Aorta (tissue), 5 donors: ENCODE measurements at regions not wholly inside any gene's neighbourhood (a gene's known extent, or its start where the extent isn't known, plus 50 kb on each side); places are given as distances from the start of the nearest gene placed in this dataset.

ENCODE experiments used
- ATAC-seq: fragments of 200-7000 bp; cut with Tn5 transposase; one replicate; pipeline ENCODE4 v1.9.1; 2022; ENCODE audit warnings: moderate library complexity; ENCODE audit not compliant: low FRiP score
- DNase-seq, 2 donors: peaks; one replicate each; pipeline ENCODE4 v3.0.0-alpha.2; 2020
- H3K27ac ChIP-seq, 2 donors: one replicate each; pipeline ENCODE4 v1.5.1; 2013; ENCODE audit warnings: low read length in 2 of 2, mild to moderate bottlenecking in 2 of 2, moderate library complexity in 2 of 2, control low read depth in 1 of 2, inconsistent platforms in 1 of 2, low read depth in 1 of 2
- H3K27me3 ChIP-seq, 2 donors: one replicate each; pipeline ENCODE4 v1.6.1; 2013; ENCODE audit warnings: control low read depth in 1 of 2, low read length in 1 of 2, mild to moderate bottlenecking in 1 of 2, moderate library complexity in 1 of 2; ENCODE audit not compliant: insufficient read depth in 2 of 2, control insufficient read depth in 1 of 2
- H3K36me3 ChIP-seq, 2 donors: one replicate each; pipeline ENCODE4 v1.6.1; 2013; ENCODE audit warnings: control low read depth in 1 of 2, low read length in 1 of 2, mild to moderate bottlenecking in 1 of 2; ENCODE audit not compliant: insufficient read depth in 2 of 2, control insufficient read depth in 1 of 2
- H3K4me1 ChIP-seq, 2 donors: one replicate each; pipeline ENCODE4 v1.6.1; 2013; ENCODE audit warnings: low read length in 2 of 2, control low read depth in 1 of 2, mild to moderate bottlenecking in 1 of 2, moderate library complexity in 1 of 2; ENCODE audit not compliant: insufficient read depth in 2 of 2, control insufficient read depth in 1 of 2
- H3K4me3 ChIP-seq, 2 donors: one replicate each; pipeline ENCODE4 v1.5.1; 2013; ENCODE audit warnings: low read length in 2 of 2, control low read depth in 1 of 2, mild to moderate bottlenecking in 1 of 2
- H3K9me3 ChIP-seq: one replicate; pipeline ENCODE4 v1.6.1; 2013; ENCODE audit warnings: mild to moderate bottlenecking, low read length; ENCODE audit not compliant: control insufficient read depth
- WGBS, 2 donors: extraction: QIAGEN DNeasy Blood & Tissue Kit; methylation state at CpG; one replicate each; pipeline ENCODE4 v1.1.7; 2013; 5-methylcytosine and 5-hydroxymethylcytosine counted together
- intact Hi-C, 2 donors: fragments of 100-400 bp; cut with DNase I; formaldehyde crosslinking; loops; one replicate each; pipeline versions ENCODE4 v1.14.2 to v1.15.0; 2022
- donor health status: healthy with polysubstance abuse.
- donor health status: Bipolar disorder and iron deficiency.
- donor health status: DM: no; HTN: no; CAD: no.
- donor health status: DM: no; HTN: no; CAD: no.
- donor health status: DM: yes; HTN: yes; CAD: no.

- intact Hi-C loops = no loop called here
These were observed 410.7 kb downstream of the SHISA9 start for GRCh38 chr16:13312063-13312462.

GRCh38 chr16:13313351-13313750 lies 412.0 kb downstream of the SHISA9 start:
- no peaks in the 10 kb centered on the region for H3K9me3 ChIP-seq
- intact Hi-C loops = no loop called here
- no peaks in the 10 kb centered on the region for H3K27me3 ChIP-seq
- H3K4me1 ChIP-seq = no peaks in the 10 kb centered on the region
- ATAC-seq = no peak
- DNase-seq = no peak
- no peak overlapping the region for H3K4me3 ChIP-seq
- H3K36me3 ChIP-seq = no peaks in the 10 kb centered on the region
- H3K27ac ChIP-seq = no peak overlapping the region

More at GRCh38 chr16:13312063-13312462, 410.7 kb downstream of the SHISA9 start:
- DNase-seq (no peak), ATAC-seq (no peak)
- H3K9me3 ChIP-seq = no peaks in the 10 kb centered on the region
- H3K4me3 ChIP-seq = no peak overlapping the region
- H3K36me3 ChIP-seq = no peaks in the 10 kb centered on the region
- H3K27ac ChIP-seq = no peak overlapping the region
- no peaks in the 10 kb centered on the region for H3K4me1 ChIP-seq
- WGBS, 2 donors = 77 to 85% methylated on average over 1 of the region's 1 CpG
- no peaks in the 10 kb centered on the region for H3K27me3 ChIP-seq

- no peaks in the 10 kb centered on the region for H3K27me3 ChIP-seq
- H3K27ac ChIP-seq = no peak overlapping the region
- no peaks in the 10 kb centered on the region for H3K9me3 ChIP-seq
- intact Hi-C loops = no loop called here
- no peak for ATAC-seq
- H3K4me1 ChIP-seq = no peaks in the 10 kb centered on the region
- no peak for DNase-seq
- H3K4me3 ChIP-seq = no peak overlapping the region
- WGBS, 2 donors = 48 to 95% methylated on average over 2 of the region's 2 CpGs
- H3K36me3 ChIP-seq = no peaks in the 10 kb centered on the region
These were observed 413.2 kb downstream of the SHISA9 start for GRCh38 chr16:13314633-13315032.

- Histone ChIP-seq H3K27ac (no peak overlapping the region), H3K9me3 (no peaks in the 10 kb centered on the region), H3K27me3 (no peaks in the 10 kb centered on the region), H3K4me3 (no peak overlapping the region), H3K36me3 (no peaks in the 10 kb centered on the region), H3K4me1 (no peaks in the 10 kb centered on the region)
- no peak for ATAC-seq
- intact Hi-C loops = no loop called here
- DNase-seq = no peak
- 47 to 55% methylated on average over 5 of the region's 5 CpGs for WGBS, 2 donors
These were observed 414.4 kb downstream of the SHISA9 start for GRCh38 chr16:13315642-13316427.

- DNase-seq (no peak), ATAC-seq (no peak)
- no peak overlapping the region for H3K27ac ChIP-seq
- no peaks in the 10 kb centered on the region for H3K9me3 ChIP-seq
- H3K4me3 ChIP-seq = no peak overlapping the region
- H3K36me3 ChIP-seq = no peaks in the 10 kb centered on the region
- WGBS, 2 donors = 50 to 71% methylated on average over 2 of the region's 2 CpGs
- H3K4me1 ChIP-seq = no peaks in the 10 kb centered on the region
- no peaks in the 10 kb centered on the region for H3K27me3 ChIP-seq
- intact Hi-C loops = no loop called here
These were observed 420.9 kb downstream of the SHISA9 start for GRCh38 chr16:13322336-13322735.

- DNase-seq (no peak), ATAC-seq (no peak)
- Histone ChIP-seq H3K27me3 (no peaks in the 10 kb centered on the region), H3K4me3 (no peak overlapping the region), H3K4me1 (no peaks in the 10 kb centered on the region), H3K27ac (no peak overlapping the region), H3K36me3 (no peaks in the 10 kb centered on the region), H3K9me3 (no peaks in the 10 kb centered on the region)
- intact Hi-C loops = no loop called here
- WGBS, 2 donors = 70 to 75% methylated on average over 2 of the region's 2 CpGs
These were observed 423.5 kb downstream of the SHISA9 start for GRCh38 chr16:13324851-13325250.

GRCh38 chr16:13325396-13325795 lies 424.0 kb downstream of the SHISA9 start:
- Histone ChIP-seq H3K4me1 (no peaks in the 10 kb centered on the region), H3K4me3 (no peak overlapping the region), H3K27me3 (no peaks in the 10 kb centered on the region), H3K27ac (no peak overlapping the region), H3K36me3 (no peaks in the 10 kb centered on the region), H3K9me3 (no peaks in the 10 kb centered on the region)
- ATAC-seq = no peak
- intact Hi-C loops = no loop called here
- WGBS, 2 donors = 71 to 76% methylated on average over 5 of the region's 5 CpGs
- DNase-seq = no peak

- H3K27ac ChIP-seq = no peak overlapping the region
- ATAC-seq (no peak), DNase-seq (no peak)
- H3K9me3 ChIP-seq = no peaks in the 10 kb centered on the region
- intact Hi-C loops = no loop called here
- no peaks in the 10 kb centered on the region for H3K27me3 ChIP-seq
- H3K36me3 ChIP-seq = no peaks in the 10 kb centered on the region
- H3K4me3 ChIP-seq = no peak overlapping the region
- no peaks in the 10 kb centered on the region for H3K4me1 ChIP-seq
- WGBS, 2 donors = 86 to 88% methylated on average over 2 of the region's 2 CpGs
These were observed 430.5 kb downstream of the SHISA9 start for GRCh38 chr16:13331918-13332317.

GRCh38 chr16:13332713-13333255 lies 431.4 kb downstream of the SHISA9 start:
- H3K36me3 ChIP-seq = no peaks in the 10 kb centered on the region
- ATAC-seq = no peak
- no peaks in the 10 kb centered on the region for H3K27me3 ChIP-seq
- intact Hi-C loops = no loop called here
- no peaks in the 10 kb centered on the region for H3K4me1 ChIP-seq
- no peak overlapping the region for H3K27ac ChIP-seq
- no peak overlapping the region for H3K4me3 ChIP-seq
- H3K9me3 ChIP-seq = no peaks in the 10 kb centered on the region
- DNase-seq = no peak
- 30 to 43% methylated on average over 7 of the region's 7 CpGs for WGBS, 2 donors
